Posterior cingulate gyrus (tissue), 11 donors: ENCODE measurements at regions not wholly inside any gene's neighbourhood (a gene's known extent, or its start where the extent isn't known, plus 50 kb on each side); places are given as distances from the start of the nearest gene placed in this dataset.
"Not testable (repeated sequence)": the region's sequence is repeated elsewhere in the genome, so short reads cannot be mapped to it uniquely, and the experiment has no call there.

Source experiments
- DNase-seq, 10 donors: peaks; one replicate each; pipeline versions ENCODE4 v3.0.0 to v3.0.0-alpha.2; 2020 to 2021; ENCODE audit warnings: mixed read lengths in 3 of 10
- intact Hi-C: fragments of 100-400 bp; cut with DNase I; formaldehyde crosslinking; loops from one replicate; pipeline ENCODE4 v1.15.1; 2023

DNA sequence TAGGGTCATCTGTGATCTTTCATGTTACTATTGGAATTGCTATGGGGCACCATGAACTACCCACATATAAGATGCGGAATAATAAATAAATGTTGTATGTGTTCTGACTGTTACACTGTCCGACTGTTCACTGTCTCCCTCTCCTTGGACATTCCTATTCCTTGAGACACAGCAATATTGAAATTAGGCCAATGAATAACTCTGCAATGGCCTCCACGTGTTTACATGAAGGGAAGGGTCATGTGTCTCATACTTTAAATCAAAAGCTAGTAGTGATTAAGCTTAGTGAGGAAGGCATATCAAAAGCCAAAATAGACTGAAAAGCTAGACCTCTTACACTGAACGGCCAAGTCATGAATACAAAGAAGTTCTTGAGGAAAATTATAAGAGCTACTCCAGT is 751.3 kb downstream of the SOCS6 start:
- intact Hi-C loops = no loop called here
- DNase-seq = no peak

GRCh38 chr18:71038196-71038595 is 749.4 kb downstream of the SOCS6 start:
- intact Hi-C loops = no loop called here
- DNase-seq = no peak

DNA sequence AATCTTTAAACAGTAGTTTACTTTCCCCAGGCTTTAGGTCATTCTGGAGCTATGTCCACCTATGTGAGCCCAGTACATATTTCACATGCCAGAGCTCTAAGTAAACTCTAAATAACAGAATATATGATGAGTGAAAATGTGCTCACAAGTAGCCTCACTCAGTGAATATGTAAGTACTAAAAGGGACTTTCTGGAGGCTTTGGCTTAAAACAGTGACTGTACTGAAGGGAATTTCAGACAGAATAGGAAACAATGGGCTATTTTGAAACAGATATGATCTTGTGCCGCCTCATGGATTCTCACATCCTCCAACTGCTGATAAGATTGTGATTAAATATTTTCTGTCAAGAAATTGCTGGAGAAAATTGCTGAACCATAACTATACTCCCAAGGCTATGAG is 747.9 kb downstream of the SOCS6 start:
- DNase-seq = no peak
- intact Hi-C loops = no loop called here

DNA sequence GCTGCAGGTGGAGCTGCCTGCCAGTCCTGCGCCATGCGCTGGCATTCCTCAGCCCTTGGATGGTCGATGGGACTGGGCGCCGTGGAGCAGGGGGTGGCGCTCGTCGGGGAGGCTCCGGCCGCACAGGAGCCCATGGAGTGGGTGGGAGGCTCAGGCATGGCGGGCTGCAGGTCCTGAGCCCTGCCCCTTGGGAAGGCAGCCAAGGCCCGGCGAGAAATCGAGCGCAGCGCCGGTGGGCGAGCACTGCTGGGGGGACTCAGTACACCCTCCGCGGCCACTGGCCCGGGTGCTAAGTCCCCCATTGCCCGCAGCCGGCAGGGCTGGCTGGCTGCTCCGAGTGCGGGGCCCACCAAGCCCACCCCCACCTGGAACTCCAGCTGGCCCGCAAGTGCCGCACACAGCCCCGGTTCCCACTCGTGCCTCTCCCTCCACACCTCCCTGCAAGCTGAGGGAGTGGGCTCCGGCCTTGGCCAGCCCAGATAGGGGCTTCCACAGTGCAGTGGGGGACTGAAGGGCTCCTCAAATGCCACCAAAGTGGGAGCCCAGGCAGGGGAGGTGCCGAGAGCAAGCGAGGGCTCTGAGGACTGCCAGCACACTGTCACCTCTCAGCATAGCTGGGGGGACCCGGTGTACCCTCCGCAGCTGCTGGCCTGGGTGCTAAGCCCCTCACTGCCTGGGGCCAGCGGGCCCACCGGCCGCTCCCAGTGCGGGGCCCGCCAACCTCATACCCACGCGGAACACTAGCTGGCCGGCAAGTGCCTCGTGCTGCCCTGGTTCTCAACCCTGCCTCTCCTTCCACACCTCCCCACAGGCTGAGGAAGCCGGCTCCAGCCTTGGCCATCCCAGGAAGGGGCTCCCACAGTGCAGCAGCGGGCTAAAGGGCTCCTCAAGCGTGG is 742.7 kb downstream of the SOCS6 start:
- intact Hi-C loops = not testable (repeated sequence)
- DNase-seq = peak in 1 of 10 donors; percentile 61

GRCh38 chr18:71030085-71030484 is 741.2 kb downstream of the SOCS6 start:
- peak in 1 of 10 donors; percentile 58 for DNase-seq
- intact Hi-C loops = not testable (repeated sequence)

- intact Hi-C loops = no loop called here
Observed at GRCh38 chr18:71028285-71028762, 739.5 kb downstream of the SOCS6 start.

GRCh38 chr18:71027531-71027930 is 738.7 kb downstream of the SOCS6 start:
- DNase-seq = peak in 1 of 10 donors; percentile 56
- intact Hi-C loops = no loop called here

More at GRCh38 chr18:71028285-71028762, 739.5 kb downstream of the SOCS6 start:
- DNase-seq = peak in 2 of 10 donors; percentile 80 to 83

GRCh38 chr18:71025505-71026225 is 736.8 kb downstream of the SOCS6 start:
- DNase-seq = no peak
- intact Hi-C loops = no loop called here

DNA sequence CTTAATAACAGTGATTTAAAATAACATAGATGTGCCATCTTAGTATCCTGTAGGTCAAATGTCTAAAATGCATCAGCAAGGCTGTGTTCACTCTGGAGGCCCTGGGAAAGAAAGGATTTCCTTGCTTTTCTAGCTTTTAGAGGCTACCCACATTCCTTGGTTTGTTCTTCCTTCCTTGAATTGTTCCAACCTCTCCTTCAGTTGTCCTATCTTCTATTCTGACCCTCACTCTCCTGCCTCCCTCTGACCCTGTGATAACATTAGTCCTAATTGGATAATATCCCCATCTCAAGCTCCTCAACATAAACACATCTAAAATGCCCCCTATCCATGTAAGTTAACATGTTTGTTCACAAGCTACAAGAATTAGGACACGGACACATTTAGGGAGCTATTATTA is 733.5 kb downstream of the SOCS6 start:
- DNase-seq = no peak
- intact Hi-C loops = no loop called here

DNA sequence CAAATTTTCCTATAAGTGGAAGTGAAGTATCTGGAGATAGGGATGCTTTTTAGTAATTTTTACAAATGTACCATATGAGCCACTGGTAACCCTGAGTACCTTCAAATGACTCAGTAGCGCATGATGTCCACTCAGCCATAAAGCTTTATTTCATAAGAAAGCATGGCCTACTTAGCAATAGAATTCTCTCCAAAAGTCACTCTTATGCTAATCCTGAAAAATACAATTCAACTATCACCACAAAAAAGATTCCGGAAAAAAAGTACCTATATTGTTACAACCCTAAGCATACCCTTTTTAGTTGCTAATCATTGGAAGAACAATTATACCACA is 732.2 kb downstream of the SOCS6 start:
- DNase-seq = no peak
- intact Hi-C loops = no loop called here

GRCh38 chr18:71020342-71021029 is 731.6 kb downstream of the SOCS6 start:
- DNase-seq = no peak
- intact Hi-C loops = no loop called here

DNA sequence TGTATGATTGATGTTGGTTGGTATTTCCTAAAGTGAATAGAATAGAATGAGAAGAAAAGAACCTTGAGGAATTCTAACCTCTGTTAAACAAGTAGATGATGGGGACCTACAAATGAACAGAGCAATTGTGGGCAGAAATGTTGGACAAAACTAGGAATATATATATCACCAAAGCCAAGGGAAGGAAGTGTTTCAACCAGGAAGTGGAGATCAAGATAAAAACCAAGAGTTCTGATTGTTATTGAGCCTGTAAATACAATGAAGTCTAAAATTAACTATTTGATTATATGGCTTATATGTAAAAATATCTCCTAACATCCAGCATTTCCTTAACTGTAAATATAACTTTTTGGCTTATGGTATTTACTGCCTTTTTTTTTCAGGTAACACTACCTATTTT is 730.0 kb downstream of the SOCS6 start:
- intact Hi-C loops = no loop called here

GRCh38 chr18:71012789-71013188 is 723.9 kb downstream of the SOCS6 start:
- DNase-seq = no peak
- intact Hi-C loops = no loop called here

More for the DNA sequence above, 730.0 kb downstream of the SOCS6 start:
- no peak for DNase-seq

DNA sequence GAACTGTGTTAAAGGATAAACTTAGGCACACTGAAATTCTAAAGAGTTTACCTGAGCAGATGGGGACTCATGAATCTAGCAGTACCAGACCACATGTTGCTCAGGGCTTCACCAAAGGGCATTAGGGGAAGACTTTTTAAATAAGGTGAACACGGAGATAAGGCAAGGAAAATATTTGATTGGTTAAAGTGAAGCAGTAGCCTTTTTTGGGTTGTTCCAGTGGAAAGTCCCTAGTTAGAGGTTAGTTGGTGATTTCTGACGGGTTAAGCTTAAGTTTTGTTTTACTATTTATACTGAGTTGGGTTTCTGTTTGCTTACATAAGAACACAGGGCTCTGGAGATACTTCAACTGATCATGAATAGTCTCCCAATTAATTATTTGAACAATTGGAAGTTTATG is 722.5 kb downstream of the SOCS6 start:
- intact Hi-C loops = no loop called here

GRCh38 chr18:71008257-71008656 is 719.4 kb downstream of the SOCS6 start:
- intact Hi-C loops = no loop called here
- no peak for DNase-seq

More for the DNA sequence above, 722.5 kb downstream of the SOCS6 start:
- no peak for DNase-seq

GRCh38 chr18:71001597-71001996 is 712.8 kb downstream of the SOCS6 start:
- intact Hi-C loops = no loop called here
- no peak for DNase-seq

DNA sequence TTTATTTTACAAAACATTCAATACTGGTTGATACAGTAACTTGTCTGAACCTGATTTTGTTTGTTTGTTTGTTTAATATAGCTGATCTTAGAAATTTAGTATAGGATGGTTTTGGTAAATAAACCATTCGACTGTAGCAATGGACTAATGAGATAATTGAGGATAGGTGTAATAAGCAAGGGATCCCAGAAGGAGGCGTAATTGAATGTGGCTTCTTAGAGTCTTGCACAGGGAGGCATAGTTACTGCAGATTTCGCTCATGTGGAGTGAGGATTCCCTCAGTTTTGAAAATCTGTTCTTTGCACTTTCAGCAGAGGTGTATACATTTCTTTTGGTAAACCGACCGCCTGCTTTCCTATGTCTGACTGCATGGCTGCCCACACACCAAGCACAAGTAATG is 709.6 kb downstream of the SOCS6 start:
- intact Hi-C loops = no loop called here
- DNase-seq = no peak

DNA sequence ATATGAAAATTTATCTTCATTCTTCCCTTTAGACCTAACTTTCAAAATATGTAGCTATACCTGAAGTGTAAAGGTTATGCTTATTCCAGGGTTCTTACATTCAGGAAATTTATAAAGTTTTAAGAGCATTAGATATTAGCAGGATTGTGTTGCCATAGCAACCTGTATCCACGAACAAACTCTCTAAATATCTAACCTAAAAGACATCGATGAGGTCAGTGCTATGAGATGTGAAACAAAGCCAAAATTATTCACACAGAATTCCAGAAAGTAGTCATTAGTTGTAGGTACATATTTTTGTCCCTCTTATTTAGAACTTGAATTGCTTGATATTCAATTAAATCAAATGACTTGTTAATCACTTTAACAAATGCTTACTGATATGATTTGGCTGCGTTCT is 705.3 kb downstream of the SOCS6 start:
- intact Hi-C loops = no loop called here
- no peak for DNase-seq

DNA sequence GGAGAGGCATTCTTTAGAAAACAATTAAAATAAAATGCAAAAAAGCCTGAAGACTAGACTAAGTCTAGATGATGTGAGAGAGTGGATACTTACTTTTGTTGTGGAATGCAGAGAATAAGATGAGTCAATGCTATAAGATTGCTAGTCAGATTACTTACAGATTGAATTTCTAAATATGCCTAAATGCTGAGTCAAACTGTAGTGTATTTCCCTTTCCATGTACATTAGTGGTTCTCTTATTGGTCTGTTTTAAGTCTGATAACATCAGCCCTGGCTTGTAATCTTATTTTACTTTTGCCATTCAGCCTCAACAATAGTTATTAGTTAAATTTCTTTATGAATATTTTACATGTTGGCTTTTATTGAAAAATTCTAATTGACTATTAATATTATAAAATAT is 702.7 kb downstream of the SOCS6 start:
- intact Hi-C loops = no loop called here
- DNase-seq = no peak

- intact Hi-C loops = no loop called here
- DNase-seq = no peak
Observed at GRCh38 chr18:70985948-70986347, 697.1 kb downstream of the SOCS6 start.

- intact Hi-C loops = no loop called here
- DNase-seq = no peak
Observed at GRCh38 chr18:70982292-70982691, 693.4 kb downstream of the SOCS6 start.
